Thymus (tissue), 11 donors: ENCODE measurements at regions not wholly inside any gene's neighbourhood (a gene's known extent, or its start where the extent isn't known, plus 50 kb on each side); places are given as distances from the start of the nearest gene placed in this dataset.
"Not testable (repeated sequence)": the region's sequence is repeated elsewhere in the genome, so short reads cannot be mapped to it uniquely, and the experiment has no call there.

Source experiments
- DNase-seq, 9 donors: peaks; one replicate each; pipeline ENCODE4 v3.0.0-alpha.2; 2013; ENCODE audit warnings: low spot score in 9 of 9, low read depth in 6 of 9, missing footprints in 1 of 9
- H3K27ac ChIP-seq, 2 donors: one replicate each; pipeline ENCODE4 v1.5.1; 2013; ENCODE audit warnings: control low read depth in 1 of 2, low read depth in 1 of 2, low read length in 1 of 2, mild to moderate bottlenecking in 1 of 2, moderate library complexity in 1 of 2
- H3K27me3 ChIP-seq, 2 donors: one replicate each; pipeline ENCODE4 v1.5.1; 2013; ENCODE audit warnings: low read length in 1 of 2; ENCODE audit not compliant: control insufficient read depth in 2 of 2, insufficient read depth in 1 of 2
- H3K36me3 ChIP-seq, 2 donors: one replicate each; pipeline ENCODE4 v1.5.1; 2013; ENCODE audit warnings: low read length in 1 of 2, mild to moderate bottlenecking in 1 of 2, moderate library complexity in 1 of 2; ENCODE audit not compliant: control insufficient read depth in 2 of 2, insufficient read depth in 2 of 2
- H3K4me1 ChIP-seq, 2 donors: one replicate each; pipeline ENCODE4 v1.5.1; 2013; ENCODE audit warnings: low read length in 2 of 2; ENCODE audit not compliant: control insufficient read depth in 2 of 2, insufficient read depth in 2 of 2
- H3K4me3 ChIP-seq, 2 donors: one replicate each; pipeline ENCODE4 v1.5.1; 2013; ENCODE audit warnings: low read length in 2 of 2, control low read depth in 1 of 2, mild to moderate bottlenecking in 1 of 2
- H3K9me3 ChIP-seq, 2 donors: one replicate each; pipeline ENCODE4 v1.5.1; 2013; ENCODE audit warnings: low read length in 1 of 2, mild to moderate bottlenecking in 1 of 2; ENCODE audit not compliant: control insufficient read depth in 2 of 2, insufficient read depth in 1 of 2
- WGBS: extraction: QIAGEN DNeasy Blood & Tissue Kit; methylation state at CpG from one replicate; pipeline ENCODE4 v1.1.7; 2013; 5-methylcytosine and 5-hydroxymethylcytosine counted together
- donor health status: healthy.

GRCh38 chr13:37481011-37481884, 117.3 kb downstream of the POSTN start:
- 91% methylated on average over 7 of the region's 7 CpGs for WGBS

DNA sequence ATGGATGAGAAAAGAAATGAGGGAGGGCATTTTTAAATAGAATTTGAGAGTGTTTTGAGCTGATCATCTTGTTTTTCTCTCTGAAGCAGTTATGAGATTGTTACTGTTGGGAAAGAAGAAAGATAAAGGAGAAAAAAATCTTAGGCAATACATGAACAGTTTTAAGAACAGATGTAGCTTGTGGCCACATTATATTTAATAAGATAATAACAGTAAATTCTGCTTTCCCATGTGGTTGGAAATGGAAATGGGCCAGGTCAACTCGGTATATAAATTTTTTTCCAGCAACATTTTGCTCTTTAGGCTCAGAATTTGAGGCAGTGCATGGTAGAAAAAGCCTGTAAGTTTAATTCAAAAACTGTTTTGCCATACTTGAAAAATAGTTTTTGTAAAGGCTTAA, 118.7 kb downstream of the POSTN start:
- H3K4me1 ChIP-seq: no peaks in the 10 kb centered on the region
- no peak overlapping the region for H3K27ac ChIP-seq
- no peaks in the 10 kb centered on the region for H3K9me3 ChIP-seq
- H3K36me3 ChIP-seq: no peaks in the 10 kb centered on the region
- H3K4me3 ChIP-seq: no peak overlapping the region
- 80% methylated on average over 1 of the region's 1 CpG for WGBS
- DNase-seq: no peak
- H3K27me3 ChIP-seq: no peaks in the 10 kb centered on the region

More at GRCh38 chr13:37481011-37481884, 117.3 kb downstream of the POSTN start:
- Histone ChIP-seq H3K27me3 (no peaks in the 10 kb centered on the region), H3K4me3 (no peak overlapping the region), H3K4me1 (no peaks in the 10 kb centered on the region), H3K9me3 (no peaks in the 10 kb centered on the region), H3K27ac (no peak overlapping the region), H3K36me3 (no peaks in the 10 kb centered on the region)
- no peak for DNase-seq

DNA sequence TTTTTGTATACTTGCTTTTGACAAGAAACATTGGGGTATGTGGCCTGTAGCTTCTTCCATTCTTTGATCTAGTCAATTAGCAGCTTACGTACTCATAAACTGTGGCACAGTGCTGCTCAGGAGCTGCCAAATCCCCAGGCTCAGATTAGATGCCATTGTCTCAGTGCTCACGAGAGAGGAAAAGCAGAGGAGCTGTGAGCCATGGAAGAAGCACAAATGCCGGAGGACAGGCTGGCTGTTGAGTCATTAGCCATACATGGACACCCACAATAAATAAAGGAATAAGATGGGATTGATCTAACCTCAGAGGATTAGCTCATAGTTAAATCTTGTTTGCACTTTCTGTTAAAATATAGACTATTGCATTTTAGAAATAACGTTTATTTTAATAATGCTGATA, 121.7 kb downstream of the POSTN start:
- Histone ChIP-seq H3K27me3 (no peaks in the 10 kb centered on the region), H3K27ac (no peak overlapping the region), H3K4me3 (no peak overlapping the region), H3K36me3 (no peaks in the 10 kb centered on the region), H3K9me3 (no peaks in the 10 kb centered on the region), H3K4me1 (no peaks in the 10 kb centered on the region)
- no peak for DNase-seq
- 88% methylated on average over 4 of the region's 4 CpGs for WGBS

- Histone ChIP-seq H3K27ac (no peak overlapping the region), H3K4me3 (no peak overlapping the region), H3K27me3 (no peaks in the 10 kb centered on the region), H3K4me1 (no peaks in the 10 kb centered on the region), H3K9me3 (no peaks in the 10 kb centered on the region), H3K36me3 (no peaks in the 10 kb centered on the region)
- WGBS: 94% methylated on average over 1 of the region's 1 CpG
- DNase-seq: no peak
Measured at GRCh38 chr13:37475966-37476365, 122.6 kb downstream of the POSTN start.

DNA sequence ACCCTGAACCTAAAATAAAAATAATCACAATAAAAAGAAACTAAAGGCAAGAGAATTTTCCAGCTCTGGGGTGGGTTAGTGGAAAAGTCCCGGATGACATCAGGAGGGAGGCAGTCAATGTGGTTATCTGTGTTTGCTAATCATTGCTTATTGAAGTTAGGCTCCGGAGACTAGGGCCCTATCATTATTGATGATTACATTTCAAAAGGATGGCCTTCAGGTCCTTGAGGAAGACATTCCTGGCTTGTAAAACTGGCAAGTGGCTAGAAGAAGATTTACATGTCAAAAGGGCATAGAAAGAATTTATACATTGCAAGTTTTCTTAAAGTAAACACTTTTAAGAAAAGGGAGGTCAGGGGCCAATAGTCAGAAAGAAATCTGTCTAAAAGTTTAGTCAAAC, 123.4 kb downstream of the POSTN start:
- no peak for DNase-seq
- H3K4me1 ChIP-seq: no peaks in the 10 kb centered on the region
- no peak overlapping the region for H3K27ac ChIP-seq
- H3K27me3 ChIP-seq: no peaks in the 10 kb centered on the region
- H3K36me3 ChIP-seq: no peaks in the 10 kb centered on the region
- H3K4me3 ChIP-seq: no peak overlapping the region
- WGBS: 85% methylated on average over 2 of the region's 2 CpGs
- H3K9me3 ChIP-seq: no peaks in the 10 kb centered on the region

- Histone ChIP-seq H3K9me3 (no peaks in the 10 kb centered on the region), H3K4me3 (no peak overlapping the region), H3K36me3 (no peaks in the 10 kb centered on the region), H3K27me3 (no peaks in the 10 kb centered on the region), H3K27ac (no peak overlapping the region), H3K4me1 (no peaks in the 10 kb centered on the region)
- 93% methylated on average over 5 of the region's 5 CpGs for WGBS
- no peak for DNase-seq
Measured at GRCh38 chr13:37473035-37473434, 125.5 kb downstream of the POSTN start.

GRCh38 chr13:37472266-37472665, 126.3 kb downstream of the POSTN start:
- WGBS: 98% methylated on average over 3 of the region's 4 CpGs
- H3K27ac ChIP-seq: not testable (repeated sequence)

GRCh38 chr13:37460166-37460565, 138.4 kb downstream of the POSTN start:
- Histone ChIP-seq H3K36me3 (no peaks in the 10 kb centered on the region), H3K4me1 (no peaks in the 10 kb centered on the region), H3K27me3 (no peaks in the 10 kb centered on the region), H3K4me3 (no peak overlapping the region), H3K27ac (no peak overlapping the region), H3K9me3 (no peaks in the 10 kb centered on the region)
- DNase-seq: no peak

More at GRCh38 chr13:37472266-37472665, 126.3 kb downstream of the POSTN start:
- DNase-seq, H3K4me1 ChIP-seq, H3K9me3 ChIP-seq, H3K36me3 ChIP-seq, H3K4me3 ChIP-seq, H3K27me3 ChIP-seq: not testable (repeated sequence)

GRCh38 chr13:37457612-37458011, 141.0 kb downstream of the POSTN start:
- Histone ChIP-seq H3K27ac (no peak overlapping the region), H3K27me3 (no peaks in the 10 kb centered on the region), H3K36me3 (no peaks in the 10 kb centered on the region), H3K4me1 (no peaks in the 10 kb centered on the region), H3K9me3 (peaks cover 0 to 3% of the 10 kb centered on the region in 2 donors), H3K4me3 (no peak overlapping the region)
- WGBS: 92% methylated on average over 4 of the region's 4 CpGs
- no peak for DNase-seq
